Activated gamma-delta T cell treated with anti-CD3 and anti-CD28 coated beads, Interleukin-2, amount 50 U/mL, for 16 hours (primary cell): ENCODE measurements at regions not wholly inside any gene's neighbourhood (a gene's known extent, or its start where the extent isn't known, plus 50 kb on each side); places are given as distances from the start of the nearest gene placed in this dataset.
A peak's percentile ranks its signal among the peaks of the same experiment; 100 is the strongest.

ENCODE experiments used
- DNase-seq: peaks from one replicate; pipeline ENCODE4 v3.0.0-alpha.2; 2020; ENCODE audit warnings: low read depth

DNA sequence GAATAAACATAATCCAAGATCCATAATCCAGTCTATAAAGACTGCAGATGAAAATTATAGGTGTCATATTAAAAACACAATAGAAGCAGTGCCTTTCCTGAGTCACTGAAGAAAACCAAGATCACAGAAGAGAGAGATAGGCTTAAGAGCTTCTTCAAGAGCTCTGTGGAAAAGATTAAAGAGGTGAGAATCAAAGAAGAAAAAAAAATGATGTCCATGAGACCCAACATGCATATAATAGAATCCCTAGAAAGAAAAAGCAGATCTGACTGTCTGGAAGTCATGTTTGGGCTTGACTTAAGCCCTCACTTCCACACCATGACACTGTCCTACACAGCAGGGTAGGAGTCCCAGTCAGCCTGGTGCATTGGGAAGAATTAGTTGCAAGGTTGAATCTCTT lies 205.6 kb upstream of the PROK2 start:
- no peak for DNase-seq

DNA sequence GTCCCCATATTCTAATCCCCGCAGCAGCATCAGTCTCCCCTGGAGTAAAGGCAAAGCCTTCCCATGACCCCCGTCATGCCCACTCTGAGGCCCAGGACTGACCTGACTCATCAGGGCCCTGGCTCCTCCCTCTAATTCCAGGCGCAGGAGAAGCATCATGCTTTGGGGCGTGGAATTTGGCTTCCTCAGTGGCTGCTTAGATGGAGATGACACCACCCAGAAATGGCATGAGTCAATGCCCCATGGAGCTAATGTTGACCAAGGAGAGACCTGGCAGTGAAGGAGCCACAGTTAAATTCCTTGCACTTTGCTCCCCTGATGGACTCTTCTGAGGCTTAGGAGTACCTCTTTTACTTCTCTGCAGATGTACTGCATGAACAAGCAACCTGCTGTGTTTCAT lies 204.2 kb upstream of the PROK2 start:
- no peak for DNase-seq

DNA sequence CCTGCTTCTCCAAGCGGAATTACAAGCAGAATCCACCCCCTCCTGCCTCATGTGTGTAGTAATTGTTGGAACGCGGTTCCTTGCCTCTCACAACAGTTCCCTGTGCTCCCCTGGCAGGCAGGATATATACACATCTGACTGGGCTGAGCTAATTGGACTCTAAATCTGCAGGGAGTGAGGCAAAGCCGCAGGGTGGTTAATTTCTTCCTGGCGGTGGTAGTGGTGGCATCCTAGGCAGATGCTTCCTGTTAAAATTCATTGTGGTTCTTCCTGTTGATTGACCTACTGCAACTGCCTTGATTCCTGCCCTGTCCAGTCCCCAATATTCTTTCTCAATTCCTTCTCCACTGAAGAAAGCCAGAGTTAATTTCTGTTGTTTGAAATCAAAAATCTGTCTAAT lies 202.9 kb upstream of the PROK2 start:
- no peak for DNase-seq

DNA sequence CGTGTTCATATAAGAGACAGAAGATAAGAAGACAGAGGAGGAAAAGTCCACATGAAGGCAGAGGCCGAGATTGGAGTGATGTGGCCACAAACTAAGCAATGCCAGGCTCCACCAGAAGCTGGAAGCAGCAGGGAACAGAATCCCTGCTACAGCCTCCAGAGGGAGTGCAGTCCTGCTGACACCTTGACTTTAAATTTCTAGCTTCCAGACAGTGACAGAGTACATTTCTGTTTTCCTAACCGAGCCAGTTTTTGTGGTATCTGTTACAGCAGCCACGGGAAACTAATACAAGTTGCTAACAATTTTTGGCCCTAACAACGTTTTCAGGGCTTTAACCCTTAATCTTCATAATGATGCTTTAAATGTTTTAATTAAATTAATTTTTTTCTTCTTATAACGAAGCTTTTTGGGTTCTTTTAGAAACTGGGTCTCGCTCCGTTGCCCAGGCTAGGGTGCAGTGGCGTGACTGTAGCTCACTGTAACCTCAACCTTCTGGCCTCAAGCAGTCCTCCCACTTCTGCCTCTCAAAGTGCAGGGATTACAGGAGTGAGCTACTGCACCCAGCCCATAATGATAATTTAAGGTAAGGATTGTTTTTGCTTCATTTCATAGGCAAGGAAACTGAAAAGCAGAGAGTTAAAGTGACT lies 202.3 kb upstream of the PROK2 start:
- no peak for DNase-seq

DNA sequence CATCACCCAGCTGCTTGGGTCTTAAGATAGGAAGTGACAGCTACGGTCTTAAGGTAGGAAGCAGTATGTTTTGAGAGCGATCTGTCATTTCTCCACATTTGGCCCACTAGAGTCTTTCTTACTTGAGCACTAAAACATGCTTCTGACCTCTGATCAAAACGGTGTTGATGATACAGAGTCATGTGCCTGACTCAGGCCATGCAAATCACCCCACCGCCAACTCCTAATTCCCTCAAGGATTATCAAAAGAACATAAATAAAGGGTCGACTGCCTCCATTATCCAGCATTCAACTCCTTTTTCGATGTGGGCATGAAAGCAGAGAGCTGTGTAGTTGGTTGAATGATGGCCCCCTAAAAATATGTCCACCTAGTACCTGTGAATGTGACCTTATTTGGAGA lies 201.7 kb upstream of the PROK2 start:
- no peak for DNase-seq

DNA sequence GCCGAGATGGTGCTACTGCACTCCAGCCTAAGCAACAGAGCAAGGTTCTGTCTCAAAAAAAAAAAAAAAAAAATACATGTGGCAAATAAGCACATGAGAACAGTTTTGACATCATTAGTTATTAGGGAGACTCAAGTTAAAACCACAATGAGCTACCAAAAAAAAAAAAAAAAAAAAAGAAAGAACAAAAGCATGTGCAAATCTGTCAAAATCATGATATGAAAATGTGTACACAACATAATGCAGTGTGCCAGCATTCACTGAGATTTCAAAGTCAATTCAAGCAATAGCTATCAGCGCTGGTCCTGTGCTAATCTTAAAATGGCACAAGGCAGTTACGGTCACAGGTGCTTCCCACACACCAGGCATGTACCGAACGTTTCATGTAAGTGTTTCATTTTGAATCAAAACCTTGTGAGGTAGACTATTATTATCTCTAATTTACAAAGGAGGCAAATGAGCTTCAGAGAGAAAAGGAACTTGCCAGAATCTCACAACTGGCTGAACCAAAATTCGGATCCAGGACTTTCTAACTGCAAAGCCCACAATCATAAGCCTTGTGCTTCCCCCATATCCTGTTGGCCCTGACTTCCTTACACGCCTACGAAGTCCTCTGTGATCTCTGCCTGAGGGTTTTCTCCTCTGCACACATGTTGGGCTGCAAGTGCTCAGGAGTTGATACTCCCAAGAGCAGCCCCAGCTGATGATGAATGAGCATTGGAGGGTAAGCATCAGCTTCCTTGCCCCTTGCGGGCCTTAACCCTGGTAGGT lies 200.1 kb upstream of the PROK2 start:
- no peak for DNase-seq

DNA sequence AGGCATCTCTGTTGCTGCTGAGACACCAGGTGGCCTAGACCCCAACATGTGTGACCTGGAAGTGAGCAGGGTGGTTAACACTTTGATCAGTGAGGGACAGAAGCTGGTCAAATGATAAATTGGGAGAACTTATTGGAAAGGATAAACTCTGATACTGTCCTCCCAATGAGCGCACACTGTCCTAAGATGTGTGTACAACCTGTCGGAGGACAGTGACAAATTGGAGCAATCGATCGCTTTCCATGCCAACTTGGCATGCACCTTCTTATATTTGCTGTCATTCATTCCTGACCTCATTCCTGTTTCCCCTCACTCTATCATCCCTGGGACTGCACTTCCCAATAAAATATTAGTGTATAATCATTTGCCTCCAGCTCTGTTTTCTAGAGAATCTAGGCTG lies 198.7 kb upstream of the PROK2 start:
- DNase-seq, result no peak

DNA sequence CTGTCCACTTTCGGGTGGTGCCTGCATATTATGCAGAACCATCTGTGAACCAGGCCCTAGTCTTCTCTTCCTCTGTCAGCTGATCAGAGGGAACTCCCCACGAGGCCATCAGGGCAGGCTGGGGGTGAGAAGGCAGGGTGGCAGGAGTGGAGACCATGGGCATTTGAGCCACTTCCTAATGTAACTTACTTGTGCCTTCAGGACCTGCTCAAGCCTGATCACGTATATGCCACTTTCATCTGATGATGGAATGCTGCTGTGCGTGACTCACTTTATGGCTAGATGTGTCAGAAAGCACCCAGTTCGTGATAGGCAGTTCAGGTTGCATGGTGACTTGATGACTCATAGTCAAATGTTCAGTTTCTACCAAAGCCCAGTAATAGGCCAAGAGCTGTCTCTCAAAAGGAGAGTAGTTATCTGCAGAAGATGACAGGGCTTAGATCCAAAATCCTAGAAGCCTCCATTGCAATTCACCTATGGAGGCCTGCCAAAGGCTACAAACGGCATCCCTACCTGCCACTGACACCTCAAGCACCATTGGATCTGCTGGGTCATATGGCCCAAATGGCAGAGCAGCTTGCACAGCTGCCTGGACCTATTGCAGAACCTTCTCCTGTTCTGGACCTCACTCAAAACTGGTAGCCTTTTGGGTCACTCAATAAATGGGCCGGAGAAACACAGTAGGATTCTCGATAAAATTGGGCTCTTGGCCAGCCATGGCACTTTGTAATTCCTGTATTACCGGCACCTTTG lies 197.7 kb upstream of the PROK2 start:
- DNase-seq, result peak; percentile 2

DNA sequence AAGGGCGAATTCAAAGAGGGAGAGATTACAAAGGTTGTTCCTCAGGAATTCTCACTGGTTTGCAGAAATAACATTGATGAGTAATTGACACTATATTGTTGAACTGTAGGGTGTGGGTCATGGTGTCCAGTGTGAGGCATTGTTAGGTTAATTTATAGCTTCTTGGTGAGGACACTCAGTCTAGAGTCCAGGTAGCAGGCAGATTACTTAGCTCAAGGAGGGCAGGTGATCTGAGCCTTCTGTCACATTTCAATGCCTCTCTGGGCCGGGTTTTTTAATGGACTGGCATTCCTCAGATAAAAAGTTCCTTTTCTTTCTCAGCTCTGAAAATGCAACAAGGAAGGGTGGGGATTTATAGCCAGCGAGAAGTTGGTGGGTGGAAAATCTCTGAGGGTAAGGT lies 194.2 kb upstream of the PROK2 start:
- DNase-seq, result no peak

DNA sequence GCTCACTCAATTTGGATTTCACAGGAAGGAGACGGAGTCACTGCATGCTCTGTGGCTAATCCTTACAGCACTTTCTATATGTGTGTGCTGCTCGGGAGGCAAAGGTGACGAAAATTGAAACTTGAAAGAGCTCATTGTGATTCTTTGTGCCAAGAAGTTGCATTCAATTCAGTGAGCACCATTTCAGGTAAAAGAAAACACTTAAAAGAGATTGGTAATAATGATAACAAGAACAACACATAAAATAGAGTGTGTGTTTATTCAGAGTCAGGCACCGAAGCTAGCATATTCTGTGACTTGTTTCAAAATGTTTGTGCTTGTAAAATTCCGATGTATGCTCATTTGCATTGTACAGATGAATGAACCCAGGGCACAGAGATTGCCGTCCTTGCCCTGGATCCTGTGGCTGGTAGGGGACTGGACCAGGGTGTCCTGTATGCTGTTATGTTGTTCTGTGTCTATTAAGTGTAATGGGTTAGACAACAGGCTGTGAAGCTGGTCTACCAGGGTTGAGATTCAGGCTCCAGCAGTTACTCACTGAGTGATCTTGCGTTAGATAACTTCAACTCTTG lies 193.3 kb upstream of the PROK2 start:
- DNase-seq, result no peak

DNA sequence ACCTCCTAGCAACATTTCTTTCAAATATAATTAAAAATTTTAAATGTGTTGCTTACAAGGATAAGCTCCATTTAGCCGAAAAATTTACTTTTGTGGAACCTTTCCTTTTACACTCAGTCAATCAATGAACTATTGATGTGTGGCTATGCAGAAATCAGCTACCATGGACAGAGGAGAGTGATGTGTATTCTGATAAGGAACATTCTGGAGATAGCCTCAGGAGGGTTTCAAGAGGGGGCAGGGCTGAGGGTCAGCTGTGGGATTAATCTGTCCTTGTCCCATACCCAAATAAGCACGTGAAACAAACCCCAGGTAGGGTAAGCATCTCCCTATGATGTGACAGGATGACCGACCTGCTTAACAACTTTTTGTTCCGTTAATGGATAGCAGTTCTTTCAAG lies 192.6 kb upstream of the PROK2 start:
- DNase-seq, result no peak

DNA sequence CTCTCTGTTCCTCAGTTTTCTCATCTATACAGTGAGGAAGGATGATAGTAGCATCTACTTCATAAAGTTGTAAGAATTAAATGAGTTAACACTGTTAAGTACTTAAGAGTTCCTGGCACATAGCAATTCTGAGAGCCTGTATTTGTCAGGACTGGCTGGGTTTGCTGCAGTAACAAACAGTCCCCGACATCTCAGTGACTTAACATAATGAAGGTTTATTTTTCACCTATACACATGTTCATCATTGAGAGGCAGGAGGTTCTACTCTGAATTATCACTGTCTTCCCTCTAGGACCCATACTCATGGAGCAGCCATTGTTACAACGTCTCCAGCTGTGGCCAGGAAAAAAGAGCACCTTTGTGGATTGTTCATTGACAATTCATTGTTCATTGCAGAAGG lies 190.6 kb upstream of the PROK2 start:
- no peak for DNase-seq

DNA sequence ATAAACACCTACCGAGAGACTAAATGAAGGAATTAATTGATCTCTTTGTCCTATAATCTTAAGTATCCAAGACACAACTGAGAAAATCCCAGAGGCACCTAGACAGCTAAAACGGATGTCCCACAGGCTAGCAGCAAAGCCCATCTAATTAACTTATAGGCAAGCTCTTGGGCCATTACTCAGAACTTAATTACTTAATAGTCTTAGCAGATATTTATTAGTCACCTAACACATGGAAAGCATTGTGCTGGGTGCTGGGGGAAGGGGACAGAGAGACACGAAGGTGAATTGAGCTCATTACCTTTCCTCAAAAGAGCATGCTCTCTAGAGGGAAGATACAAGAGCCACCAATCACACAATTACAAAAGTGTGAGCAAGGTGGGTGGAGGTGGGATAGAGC lies 189.8 kb upstream of the PROK2 start:
- no peak for DNase-seq

DNA sequence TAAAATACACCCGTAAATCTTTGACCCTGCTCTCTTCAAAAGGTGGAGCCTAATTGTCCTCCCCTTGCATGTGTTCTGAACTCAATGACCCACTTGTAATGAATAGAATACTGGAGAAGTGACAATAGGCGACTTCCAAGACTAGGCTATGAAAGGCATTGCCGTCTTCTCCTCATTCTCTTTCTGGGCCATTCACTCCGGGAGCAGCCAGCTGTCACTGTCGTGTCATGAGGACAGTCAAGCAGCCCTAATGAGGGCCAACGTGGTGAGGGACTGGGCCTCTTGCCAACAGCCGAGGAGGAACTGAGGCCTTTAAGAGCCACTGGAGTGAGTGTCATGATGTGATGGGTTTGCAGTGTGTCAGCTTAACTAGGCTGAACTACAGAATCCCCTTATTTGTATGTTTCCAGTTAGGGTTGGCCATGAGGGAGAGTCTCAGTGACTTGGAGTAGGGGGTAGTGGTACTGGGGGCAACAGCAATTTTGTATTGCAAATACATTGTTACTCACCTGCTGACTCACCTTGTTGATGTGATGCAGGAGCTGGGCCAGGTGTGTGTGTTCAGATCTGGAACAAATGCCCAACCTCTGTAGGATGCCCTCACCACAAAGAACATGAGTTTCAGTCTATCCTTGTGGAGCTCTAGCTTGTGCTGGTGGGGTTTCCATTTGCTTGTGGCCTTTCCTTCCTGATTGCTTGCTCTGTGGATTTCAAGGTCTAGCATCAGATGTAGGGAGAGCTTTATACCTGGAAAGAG lies 188.5 kb upstream of the PROK2 start:
- DNase-seq, result no peak

DNA sequence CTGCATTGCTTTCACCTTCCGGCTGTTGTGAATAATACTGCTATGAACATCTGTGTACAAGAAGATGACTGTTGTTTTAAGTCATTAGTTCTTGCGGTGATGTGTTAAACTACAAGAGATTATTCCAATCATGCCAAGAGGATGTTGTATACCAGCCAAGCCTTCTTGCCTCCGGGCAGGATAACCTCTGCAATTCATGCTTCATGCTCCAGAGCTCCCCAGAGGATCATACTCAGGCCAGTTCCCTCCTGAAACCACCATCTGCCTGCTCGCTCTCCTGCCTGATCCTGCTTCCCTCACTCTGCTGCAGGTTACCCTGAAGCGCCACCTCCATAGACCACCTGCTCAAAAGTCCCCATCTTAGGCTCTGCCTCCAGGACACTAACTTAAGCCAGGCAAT lies 187.1 kb upstream of the PROK2 start:
- no peak for DNase-seq

DNA sequence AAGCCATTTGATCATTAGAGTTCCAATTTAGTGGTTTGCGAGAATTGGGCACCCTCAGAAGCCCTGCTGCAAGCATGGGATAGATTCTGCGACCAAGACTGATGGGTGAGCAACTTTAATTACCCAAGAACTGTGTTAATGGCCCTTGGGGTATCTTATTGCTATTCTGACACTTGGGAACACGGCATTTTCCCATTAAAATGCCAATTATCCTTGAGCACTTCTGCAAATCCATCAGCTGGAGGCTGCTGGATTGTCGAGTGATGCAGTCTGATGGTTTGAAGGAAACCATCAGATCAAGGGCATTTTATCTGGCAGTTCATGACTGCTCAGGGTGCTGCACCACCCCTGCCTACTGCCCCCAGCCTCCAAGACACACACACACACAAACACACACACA lies 183.6 kb upstream of the PROK2 start:
- DNase-seq, result no peak

DNA sequence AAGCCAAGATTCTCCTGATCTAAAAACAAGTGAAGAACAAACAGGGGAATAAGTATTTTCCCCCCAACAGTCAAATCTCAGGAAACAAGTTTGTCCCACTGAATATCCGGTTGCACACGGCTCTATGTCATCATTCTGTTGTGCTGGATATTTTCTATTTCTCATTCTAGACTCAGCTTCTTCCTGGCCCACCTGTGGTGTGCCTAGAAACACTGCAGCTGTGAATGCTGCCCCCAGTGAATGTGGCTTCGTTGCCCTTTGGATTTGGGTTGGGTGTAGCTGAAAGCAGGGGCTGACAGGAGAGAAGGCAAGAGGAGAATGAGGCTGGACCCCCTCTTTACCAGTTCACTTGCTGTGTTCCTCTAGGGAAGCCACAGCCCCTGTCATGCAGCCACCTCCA lies 181.2 kb upstream of the PROK2 start:
- DNase-seq, result no peak

DNA sequence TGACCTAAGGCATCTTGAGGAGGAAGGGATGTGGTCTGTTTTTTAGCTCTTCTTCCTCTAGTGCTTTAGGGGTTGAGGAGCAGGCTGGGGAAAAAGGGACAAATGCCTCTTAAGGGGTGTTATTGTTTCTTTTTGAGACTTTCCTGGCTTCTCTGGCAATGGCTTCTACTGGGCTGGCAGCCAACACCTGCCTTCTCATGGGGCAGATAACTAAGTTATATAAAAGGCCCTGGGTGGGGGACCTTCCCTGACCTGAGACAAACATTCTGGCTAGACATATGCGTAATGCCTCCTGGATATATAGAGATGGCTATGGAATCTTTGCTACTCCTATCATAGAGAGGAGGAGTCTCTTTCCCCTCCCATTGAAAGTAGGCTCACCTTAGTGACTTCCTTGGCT lies 179.2 kb upstream of the PROK2 start:
- no peak for DNase-seq

DNA sequence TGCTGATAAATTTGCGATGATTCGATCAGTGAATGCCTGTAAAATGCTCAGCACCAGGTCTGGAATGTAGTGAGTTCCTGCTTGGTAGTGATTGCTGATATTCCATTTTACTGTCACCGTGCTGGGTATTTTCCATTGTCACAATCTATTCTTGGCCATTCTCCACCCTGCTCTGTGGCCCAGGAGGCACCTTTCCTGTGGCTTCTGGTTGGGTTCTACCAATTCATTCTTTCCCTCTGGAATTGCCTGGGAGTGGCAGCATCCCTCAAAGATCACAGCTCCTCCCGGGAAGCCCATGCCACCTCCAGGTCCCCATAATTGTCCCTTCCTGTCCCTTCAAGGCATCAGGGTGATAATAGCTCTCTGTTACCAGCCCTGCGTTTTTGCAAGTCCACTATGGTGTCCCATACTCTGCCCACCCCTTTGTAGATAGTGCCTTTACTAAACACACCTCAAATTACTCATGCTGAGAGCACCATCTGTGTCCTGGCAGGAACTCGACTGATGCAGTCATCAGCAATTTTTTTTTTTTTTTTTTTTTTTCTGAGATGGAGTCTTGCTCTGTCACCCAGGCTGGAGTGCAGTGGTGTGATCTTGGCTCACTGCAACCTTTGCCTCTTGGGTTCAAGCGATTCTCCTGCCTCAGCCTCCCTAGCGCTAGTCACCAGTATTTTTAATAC lies 177.8 kb upstream of the PROK2 start:
- DNase-seq, result no peak

DNA sequence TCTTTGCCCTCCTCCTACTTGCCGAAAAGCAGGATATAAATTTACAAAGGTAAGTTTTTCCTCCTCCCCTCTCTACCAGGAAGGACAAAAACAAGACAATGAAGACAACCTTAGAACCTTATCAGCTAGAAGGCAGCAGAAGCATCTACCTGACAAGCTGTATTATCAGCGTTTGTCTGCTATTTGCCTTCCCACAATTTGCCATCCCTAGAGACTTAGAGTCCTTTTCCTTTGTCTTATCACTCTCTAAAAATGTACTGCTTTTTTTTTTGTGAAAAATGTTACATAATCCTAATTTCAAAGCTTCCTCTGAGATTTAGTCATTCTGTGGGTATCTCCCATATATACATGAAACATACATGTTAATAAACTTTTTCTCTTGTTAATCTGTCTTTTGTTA lies 176.9 kb upstream of the PROK2 start:
- no peak for DNase-seq

DNA sequence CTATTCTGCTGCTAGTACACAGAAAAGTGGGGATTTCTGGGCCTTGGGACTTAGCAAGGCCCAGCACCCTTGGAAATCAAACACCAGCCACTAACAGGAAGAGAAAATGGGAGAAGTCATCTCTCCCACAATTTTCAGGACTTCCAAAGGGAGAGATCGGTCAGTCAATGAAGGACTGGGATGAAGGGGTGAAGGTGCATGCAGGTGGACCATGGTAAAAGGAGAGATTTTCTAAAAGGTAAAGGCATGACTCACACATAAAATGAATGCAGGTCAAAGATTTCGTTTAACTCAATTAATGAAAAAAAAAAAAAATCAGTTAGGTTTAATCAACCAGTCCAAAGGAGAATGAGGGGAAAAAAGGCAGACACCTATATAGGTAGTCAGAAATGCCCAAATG lies 176.4 kb upstream of the PROK2 start:
- DNase-seq, result no peak

DNA sequence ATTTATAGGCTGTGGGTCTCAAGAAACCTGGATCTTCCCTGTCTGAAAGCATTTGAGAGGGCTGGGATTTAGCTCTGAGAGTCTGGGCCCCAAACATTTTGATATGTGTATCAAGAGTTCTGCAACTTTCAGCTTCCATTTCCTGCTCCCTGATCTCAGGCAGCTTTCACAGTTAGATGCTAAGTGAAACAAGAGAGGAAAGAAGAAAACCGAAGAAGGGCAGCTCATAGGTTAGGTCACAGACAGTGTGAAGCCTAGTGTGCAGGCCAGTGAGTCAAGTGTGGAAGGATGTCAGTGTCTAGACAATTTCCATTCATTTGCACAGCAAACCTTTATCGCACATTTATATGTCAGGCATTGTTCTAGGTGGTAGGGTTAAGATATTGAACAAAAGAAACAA lies 173.6 kb upstream of the PROK2 start:
- no peak for DNase-seq
